Muscle of back (tissue), 3 donors: ENCODE measurements at regions not wholly inside any gene's neighbourhood (a gene's known extent, or its start where the extent isn't known, plus 50 kb on each side); places are given as distances from the start of the nearest gene placed in this dataset.

Experiments used
- DNase-seq, 3 donors: peaks; one replicate each; pipeline versions ENCODE4 v3.0.0 to v3.0.0-alpha.2; 2013

DNA sequence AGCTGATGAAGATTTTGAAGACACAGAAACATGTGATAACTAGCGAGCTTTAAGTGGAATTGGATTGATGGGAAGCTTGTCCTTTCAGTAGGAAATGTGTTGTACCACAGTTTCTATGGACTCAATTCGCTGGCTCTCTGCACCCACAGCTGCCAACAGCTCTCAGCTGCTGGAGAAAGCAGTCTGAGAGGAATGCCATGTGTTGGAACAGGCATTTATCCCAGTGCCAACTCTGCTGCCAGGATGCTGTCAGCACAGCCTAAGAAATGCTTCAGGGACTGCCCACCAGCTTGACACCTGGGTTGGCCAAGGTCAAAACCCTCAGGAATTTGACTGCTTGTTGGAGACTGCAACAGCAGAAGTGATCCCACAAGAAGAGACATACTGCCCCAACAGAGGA lies 193.0 kb upstream of the THSD7B start:
- peak; percentile 26 to 59 (median 41) for DNase-seq

DNA sequence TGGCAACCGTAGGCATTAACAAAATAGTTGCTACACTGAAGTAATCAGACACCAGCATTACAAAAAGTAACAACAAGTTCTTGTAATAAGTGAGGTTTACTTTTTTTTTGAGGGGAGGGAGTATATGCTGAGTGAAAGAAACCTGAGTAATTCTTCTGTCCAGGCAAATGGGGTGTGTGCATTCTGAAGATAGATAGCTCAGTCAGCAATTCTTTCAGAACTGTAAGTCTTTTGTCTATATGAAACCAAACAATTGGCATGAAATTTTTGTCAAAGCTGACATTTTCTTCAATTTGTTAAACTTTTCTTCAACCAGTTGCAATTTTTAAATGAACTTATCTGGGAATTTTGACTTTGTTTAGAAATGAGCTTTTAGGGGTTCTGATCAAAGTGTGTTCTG lies 208.1 kb upstream of the THSD7B start:
- no peak for DNase-seq

DNA sequence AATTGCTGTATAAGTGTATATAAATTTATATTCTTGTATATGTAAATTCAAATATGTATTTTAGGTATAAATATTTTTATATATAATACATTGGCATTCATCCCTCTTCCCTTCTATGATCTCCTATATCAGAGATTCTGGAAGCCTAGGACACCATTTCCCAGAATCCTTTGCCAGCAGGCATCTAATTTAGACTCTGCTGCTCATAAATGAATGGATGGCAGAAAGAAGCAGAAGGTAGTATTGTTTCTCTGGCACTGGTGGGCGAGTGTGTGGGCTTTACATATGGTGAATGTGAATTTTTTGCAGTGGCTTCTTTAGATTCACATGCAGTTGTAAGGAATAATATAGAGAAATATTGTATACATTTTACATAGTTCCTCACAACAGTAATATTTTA lies 215.2 kb upstream of the THSD7B start:
- DNase-seq: no peak

DNA sequence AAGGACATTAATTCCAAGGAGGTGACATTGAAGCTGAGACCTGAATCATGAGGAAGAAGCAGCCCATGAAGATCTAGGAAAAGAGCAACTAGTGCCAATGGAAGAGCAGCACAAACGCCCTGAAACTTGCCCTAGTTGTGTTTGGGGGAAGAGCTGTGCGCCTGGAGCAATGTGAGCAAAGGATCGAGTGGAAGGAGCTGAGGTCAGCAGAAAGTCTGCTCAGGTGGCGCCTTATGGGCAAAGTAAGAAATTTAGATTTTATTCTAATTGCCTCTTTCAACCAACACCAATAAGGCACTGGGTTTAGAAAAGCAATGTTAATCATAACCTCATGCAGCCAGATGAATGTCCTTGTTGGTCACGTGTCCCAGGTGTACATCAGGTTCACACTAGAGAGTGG lies 226.0 kb upstream of the THSD7B start:
- no peak for DNase-seq

DNA sequence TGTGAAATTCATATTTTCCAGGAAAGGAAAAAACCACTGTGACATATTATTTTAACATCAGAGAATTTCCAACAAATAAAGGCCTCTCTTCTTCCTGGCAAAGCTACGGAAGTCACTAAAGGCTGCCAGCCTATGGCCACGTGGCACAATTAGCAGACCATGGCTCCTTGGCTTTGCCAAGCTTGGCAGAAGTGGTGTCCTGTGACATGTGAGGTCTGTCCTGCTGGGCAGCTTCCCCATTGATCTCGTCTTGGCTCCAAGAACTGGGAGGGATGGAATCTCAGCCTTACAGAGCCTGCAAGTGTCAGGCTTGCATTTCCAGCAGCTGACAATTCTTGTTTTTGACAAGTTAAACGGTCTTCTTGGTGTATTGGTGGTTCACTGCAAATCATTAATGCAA lies 226.9 kb upstream of the THSD7B start:
- no peak for DNase-seq

DNA sequence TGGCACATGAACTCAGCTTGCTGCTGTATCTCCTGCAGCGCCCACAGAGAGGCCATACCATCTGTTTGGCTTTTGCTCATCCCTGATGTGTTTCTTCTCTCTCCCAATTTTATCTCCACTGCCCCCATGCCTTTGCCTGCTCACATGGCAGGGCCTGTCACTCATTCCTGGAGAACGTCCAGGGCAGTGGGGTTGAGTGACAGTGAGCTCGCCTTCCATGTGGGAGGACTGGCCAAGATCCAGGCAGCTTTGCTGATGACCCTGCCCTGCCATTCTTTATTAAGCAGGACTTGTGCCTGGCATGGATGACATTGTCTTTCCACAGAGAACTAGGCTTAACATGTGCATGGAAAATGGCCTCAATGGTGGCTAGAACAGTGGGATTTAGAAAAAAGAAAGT lies 230.5 kb upstream of the THSD7B start:
- peak in 1 of 3 donors; percentile 9 for DNase-seq

DNA sequence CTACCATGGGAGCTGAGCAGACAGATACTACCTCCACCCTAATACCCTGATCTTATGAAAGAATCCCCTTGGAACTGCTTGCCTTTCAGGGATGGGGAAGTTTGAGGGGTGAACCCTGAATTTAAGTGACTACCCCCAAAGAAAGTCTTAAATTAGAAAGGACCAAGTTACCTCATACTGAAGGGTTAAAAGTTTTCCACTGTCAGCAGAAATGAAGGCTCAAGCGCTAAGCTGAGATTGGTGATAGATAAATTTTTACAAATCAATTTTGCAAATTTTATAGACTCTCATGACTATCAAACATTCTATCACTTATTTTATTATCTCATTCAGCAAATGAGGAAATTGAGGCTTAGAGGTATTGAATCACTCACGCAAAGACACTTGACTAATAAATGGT lies 233.2 kb upstream of the THSD7B start:
- no peak for DNase-seq

DNA sequence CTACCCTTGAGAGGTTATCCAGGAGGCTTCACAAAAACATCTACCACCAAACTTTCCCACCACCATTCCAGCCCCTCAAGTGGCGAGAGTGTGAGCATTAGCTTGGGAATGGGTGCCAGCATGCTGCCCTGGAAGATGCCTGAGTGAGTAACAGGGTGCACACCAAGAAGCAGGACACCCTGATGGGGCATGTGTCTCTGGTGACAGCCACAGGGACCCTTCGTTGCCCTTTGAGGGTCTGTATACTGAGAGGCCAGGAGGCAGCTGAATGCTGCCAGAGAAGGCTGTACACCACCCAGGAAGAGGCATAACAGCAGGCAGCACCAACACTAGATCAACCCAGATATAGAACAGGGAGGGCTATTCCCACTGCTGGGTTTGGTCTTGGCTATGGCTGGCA lies 233.6 kb upstream of the THSD7B start:
- no peak for DNase-seq

DNA sequence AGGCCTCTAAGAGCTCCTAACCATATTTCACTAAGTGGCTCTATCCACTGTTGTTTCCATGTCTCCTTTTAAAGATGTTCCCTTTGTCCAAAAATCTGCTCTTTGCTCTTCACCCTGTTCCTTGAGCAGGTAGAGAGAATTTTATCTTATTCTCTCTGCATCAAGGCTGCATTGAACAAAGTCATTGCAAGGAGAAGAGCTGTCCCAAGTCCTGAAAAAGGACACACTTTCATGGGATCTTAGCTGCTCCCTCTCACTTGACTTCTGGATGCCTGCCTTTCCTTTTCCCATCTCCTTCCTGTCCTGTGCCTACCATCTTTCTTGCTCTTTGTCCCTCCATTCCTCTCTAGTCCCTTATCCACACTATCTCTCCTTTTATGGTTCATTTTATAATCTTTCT lies 235.2 kb upstream of the THSD7B start:
- DNase-seq: no peak

DNA sequence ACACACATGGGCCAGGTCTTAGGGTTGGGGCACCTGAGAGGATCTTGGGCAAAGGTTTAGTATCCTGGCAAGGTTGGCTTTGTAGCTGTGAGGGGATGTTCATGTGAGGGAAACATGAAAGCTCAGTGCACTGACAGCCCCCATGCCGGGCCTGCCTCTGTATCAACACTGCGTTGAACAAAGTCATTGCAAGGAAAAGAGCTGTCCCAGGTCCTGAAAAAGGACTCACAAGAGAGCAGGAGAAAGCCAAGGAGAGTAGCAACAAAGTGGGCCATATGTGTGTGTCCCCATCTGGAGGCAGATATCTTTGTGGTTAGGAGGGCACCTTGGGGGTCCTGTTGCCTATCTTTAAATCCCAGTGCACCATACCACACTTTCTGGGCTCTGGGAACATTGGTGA lies 237.8 kb upstream of the THSD7B start:
- peak; percentile 10 to 62 (median 24) for DNase-seq

DNA sequence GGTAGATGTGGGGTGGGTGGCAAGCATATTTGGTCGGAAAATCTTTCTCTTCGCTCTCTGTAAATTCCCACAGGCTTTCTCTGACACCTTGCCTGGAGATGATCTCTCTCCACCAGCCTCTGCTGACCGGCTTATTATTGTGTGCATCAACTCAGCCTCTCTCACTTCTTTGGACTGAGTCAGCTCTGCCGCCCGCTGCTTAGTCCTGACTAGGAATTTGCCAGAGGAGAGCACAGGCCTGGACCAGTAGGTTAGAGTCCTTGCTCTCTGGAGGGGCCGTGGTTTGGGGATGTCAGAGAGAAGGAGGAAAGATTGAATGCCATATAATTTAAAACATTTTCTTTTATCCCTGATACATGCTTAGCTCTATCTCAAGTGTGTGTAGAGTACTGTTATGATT lies 242.6 kb upstream of the THSD7B start:
- no peak for DNase-seq

DNA sequence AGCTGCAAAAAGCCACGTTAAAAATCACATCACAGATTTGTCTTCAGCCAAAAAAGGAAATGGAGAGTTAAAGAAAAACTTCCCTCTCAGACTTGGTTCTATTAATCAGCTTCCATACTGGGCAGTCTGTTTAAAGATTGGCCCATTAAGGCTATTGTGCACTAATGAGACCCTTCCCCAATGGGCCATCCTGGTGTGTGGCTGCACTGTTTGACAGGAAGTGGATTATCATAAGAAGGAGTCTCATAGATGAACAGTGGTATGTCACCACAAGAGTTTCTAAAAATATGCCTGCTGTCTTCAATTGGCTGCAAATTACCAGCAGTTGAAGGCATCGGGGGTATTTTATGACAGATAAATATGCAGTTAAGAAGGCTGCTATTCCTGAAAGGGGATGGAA lies 247.6 kb upstream of the THSD7B start:
- DNase-seq: no peak

DNA sequence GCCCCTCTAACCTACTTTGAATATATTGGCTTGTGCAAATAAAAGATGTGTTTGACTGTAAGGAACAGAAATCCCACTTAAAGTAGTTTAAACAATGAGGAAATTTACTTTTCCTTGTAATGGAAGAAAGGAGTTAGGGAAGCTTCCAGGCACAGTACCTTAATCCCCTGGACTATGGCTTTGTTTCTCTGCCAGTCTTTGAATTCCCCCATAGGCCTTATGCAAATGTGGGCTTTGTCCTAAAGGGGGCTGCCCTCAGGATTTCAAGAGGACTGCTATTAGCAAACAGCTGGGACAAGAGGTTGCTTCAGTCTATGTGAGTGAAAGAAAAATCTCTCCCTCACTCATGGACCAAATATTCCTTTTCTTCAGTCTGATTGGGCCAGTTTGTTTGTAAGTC lies 255.1 kb upstream of the THSD7B start:
- no peak for DNase-seq

DNA sequence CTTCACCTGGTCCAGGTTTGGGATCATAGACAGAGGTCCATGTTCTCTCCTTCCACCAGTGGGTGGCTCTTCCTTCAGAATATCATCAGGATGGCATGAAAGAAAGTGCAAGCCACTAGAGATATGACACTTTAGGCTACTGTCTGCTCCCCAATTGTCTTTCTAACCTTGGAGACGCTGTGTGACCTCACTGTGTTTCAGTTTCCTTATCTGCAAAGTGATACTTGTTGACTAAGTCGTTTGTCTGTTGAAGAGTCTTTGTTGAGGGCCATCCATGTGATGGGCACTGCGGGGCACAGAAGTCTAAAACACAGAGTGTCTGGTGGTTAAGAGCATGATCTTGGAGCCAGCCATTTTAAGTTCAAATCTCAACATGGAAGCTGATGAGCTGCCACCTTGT lies 259.9 kb upstream of the THSD7B start:
- no peak for DNase-seq

DNA sequence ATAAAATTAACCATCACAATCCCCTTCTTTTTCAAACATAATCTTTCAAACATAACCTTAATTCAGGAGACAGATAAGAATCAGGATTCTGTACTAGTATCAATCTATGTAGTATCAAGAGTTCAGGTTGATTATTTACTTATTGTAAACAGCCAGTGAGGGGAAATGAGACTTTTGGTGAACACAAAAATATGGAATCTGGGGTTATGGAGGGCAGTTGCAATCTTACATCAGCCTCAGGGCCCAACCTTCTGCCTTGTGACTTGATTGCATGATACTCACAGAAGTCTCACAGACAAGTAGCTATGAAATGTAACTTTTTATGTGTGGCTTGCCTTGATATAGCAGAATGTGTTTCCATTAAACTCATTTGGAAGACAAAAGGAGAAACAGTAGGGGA lies 262.7 kb upstream of the THSD7B start:
- DNase-seq: no peak

DNA sequence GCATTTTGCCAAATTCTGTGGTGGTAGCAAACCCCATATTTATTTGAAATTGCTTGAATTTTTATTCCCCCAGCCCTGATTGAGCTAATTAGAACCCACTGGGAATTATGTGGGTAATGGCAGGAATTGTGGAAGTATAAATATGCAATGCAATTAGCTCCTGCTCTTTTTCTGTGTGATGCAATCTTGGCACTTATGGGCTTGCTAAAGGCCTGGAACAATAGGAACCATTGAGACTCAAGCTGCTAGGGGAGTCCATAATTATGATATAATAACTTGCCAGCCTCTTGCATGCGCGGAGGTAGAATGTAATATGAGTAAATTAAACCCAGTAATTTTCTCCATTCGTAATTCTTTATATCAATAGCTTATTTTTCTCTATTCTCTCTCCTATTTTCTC lies 267.6 kb upstream of the THSD7B start:
- no peak for DNase-seq

DNA sequence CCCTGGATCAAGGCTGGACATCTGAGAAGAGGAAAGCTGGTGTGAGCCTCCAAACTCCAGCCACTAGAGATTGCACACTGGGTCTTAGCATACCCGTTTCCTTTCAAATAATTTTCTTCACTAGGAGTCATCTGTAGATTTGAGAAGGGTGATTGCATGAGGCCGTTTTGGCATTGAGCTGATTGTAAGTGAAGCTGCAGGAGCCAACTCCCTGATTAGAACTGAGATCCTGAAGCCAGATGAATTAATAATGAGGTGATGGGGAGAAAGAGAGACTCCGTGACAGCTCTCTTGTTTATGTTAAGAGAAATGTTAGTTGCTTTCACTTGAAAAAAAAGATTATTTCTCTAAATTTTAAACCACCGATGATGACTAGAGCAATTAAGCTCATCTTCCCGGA lies 268.4 kb upstream of the THSD7B start:
- DNase-seq: no peak

DNA sequence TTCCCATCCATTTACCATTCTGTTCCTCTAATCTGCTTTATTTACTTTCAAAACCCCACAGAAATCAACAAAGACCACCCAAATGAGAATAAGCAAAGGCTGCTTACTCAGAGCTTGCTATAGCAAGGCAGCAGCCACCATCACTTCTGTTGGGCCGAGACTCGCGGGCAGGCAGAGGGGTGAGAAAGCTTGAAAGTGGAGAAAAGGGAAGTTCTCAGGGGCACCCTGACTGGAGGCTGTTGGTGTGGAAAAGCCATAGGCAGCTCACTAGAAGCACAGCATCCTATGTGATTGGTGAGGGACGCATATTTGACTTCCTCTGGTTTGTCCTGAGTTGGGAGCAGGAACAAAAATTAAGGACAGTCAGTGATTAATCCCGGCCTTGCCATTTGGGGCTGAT lies 269.7 kb upstream of the THSD7B start:
- no peak for DNase-seq

DNA sequence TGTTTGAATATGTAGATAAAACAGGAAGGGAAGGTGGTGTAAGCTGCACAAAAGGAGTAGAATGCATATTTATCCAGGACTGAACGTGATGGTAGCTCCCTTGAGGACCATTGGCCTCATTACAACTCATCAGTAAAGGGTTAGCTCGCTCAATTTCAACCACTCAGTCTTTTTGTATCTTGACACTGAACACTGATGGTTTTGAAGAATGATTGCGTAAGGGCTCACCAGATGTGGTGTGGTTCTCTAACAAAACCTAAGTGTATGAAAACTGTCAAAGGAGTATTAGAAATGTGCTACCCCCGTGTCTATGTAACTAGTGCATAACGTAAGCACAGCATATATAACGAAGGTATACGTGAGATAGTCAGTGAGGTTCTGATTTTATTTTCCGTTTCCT lies 272.4 kb upstream of the THSD7B start:
- DNase-seq: no peak

DNA sequence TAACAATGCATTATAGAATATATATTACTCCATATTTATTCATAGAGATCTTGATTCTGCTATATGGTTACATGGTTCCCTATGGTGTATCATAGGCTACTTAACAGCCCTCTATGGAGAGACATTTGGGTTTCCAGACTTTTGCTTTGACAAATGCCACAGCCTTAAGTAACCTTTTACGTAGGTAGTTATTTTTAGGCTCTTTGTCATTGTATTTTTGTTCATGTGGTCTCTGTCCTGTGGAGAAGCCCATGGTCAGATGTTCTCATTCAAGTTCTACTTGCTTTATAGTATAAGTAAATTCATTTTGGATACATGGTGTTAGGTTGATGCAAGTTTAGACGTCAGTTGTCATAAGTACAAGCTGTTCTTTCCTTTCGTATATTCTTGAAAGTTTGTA lies 275.2 kb upstream of the THSD7B start:
- DNase-seq: no peak

DNA sequence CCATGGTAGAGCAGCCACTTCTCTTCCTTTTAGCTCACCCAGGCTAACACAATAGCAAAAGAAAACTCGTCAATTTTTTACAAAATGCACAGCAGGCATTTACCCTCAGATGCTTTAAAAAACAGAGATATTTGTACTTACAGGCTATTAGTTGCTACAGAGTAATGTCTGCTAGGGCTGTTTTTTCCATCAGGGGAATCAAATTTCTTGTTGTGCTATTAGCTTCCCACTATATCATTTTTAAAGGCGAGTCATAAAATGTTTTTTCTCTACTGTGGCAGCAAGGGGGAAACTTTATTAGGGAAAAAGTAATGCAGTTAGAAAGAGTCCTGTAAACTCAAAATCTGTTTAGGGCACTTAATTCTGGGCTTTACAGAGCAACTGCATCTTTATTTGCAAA lies 277.9 kb upstream of the THSD7B start:
- no peak for DNase-seq

DNA sequence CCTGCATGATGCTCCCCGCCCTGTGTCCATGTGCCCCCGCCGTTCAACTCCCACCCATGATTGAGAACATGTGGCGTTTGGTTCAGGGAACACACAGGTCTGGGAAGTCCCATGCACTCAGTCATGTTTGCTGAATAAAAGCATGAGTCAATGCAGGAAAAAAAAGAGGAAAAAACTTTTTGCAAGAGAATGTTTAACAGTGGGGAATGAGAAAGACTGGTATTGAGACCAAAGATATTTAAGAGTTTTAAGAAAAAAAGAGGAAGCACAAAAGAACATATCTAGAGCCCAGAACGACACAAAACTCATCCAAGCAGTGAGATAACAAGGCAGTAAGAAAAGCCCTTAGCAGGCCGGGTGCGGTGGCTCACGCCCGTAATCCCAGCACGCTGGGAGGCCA lies 279.2 kb upstream of the THSD7B start:
- no peak for DNase-seq

DNA sequence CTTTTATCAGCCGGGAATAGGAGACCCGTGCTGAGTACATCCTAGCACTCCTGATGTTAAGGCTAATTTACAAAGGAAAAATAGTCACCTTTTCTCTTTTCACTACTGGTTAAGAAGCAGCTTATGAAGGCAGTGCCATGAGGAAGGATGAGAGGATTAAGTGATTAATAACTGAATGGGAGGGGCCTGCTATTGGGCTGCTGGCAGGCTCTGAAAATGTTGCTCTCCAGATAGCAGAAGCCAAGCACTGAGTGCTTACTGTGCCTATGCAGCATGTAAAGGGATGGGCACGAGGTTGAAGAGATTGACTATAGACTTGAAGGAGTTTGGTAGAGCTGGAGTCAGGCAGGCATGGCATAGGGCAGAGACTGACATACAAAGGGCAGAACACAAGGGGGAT lies 282.4 kb upstream of the THSD7B start:
- no peak for DNase-seq

DNA sequence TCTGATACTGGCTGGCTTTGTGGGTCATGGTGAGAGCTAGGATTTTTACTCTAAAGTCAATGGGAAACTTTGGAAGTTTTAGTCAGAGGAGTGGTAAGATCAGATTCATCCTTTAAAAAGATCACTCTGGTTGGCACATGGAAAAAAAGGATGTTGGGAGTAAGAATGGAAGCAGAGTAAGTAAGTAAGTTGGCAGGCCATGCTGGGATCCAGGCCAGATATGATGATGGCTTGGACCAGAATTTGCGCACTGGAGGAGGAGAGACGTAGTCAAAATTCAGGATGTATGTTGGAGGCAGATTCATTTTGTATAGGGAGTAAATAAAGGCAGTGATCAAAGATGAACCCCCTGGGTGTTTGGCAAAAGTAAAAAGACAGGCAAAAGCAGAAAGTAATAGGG lies 283.3 kb upstream of the THSD7B start:
- no peak for DNase-seq

DNA sequence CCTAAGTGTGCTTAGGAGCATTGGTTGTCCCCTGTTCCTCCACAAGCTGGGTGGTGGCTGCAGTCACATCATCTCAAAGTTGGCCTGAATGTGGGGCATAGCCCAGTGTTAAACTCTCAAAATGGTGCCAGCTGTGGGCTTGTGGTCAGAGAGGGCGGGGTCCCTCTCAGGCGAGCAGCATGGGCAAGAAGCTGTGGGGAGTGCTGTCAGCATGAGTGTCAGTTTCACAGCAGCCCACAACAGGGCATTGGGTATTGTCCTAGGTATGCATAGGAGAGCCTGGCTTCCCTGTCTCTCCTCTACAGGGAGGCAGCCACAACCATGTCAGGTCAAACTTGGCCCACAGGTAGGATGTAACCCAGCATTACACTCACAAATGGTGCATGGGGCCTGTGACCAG lies 285.6 kb upstream of the THSD7B start:
- no peak for DNase-seq
